Activated CD4-positive, alpha-beta T cell treated with anti-CD3 and anti-CD28 coated beads, Interleukin-2, amount 10 ng/mL, durations not matched to agents 24 days and 14 days (primary cell): ENCODE measurements at regions not wholly inside any gene's neighbourhood (a gene's known extent, or its start where the extent isn't known, plus 50 kb on each side); places are given as distances from the start of the nearest gene placed in this dataset.
A peak's percentile ranks its signal among the peaks of the same experiment; 100 is the strongest.

Source experiments
- DNase-seq: peaks from one replicate; pipeline ENCODE4 v3.0.0; 2022
- H3K27ac Mint-ChIP-seq: one replicate; pipeline ENCODE4 v1.8.0; 2022; ENCODE audit warnings: mild to moderate bottlenecking, mixed read lengths
- H3K27me3 Mint-ChIP-seq: one replicate; pipeline ENCODE4 v1.8.0; 2022; ENCODE audit warnings: mixed read lengths
- H3K36me3 Mint-ChIP-seq: one replicate; pipeline ENCODE4 v1.8.0; 2022; ENCODE audit warnings: low read depth, mild to moderate bottlenecking, mixed read lengths
- H3K4me1 Mint-ChIP-seq: one replicate; pipeline ENCODE4 v1.8.0; 2021; ENCODE audit warnings: mixed read lengths
- H3K4me3 Mint-ChIP-seq: one replicate; pipeline ENCODE4 v1.8.0; 2022; ENCODE audit warnings: mild to moderate bottlenecking, moderate library complexity, mixed read lengths
- H3K9me3 Mint-ChIP-seq: one replicate; pipeline ENCODE4 v1.8.0; 2021; ENCODE audit warnings: mixed read lengths
- intact Hi-C: fragments of 100-400 bp; cut with micrococcal nuclease; formaldehyde crosslinking; loops from one replicate; pipeline ENCODE4 v1.15.1; 2023

DNA sequence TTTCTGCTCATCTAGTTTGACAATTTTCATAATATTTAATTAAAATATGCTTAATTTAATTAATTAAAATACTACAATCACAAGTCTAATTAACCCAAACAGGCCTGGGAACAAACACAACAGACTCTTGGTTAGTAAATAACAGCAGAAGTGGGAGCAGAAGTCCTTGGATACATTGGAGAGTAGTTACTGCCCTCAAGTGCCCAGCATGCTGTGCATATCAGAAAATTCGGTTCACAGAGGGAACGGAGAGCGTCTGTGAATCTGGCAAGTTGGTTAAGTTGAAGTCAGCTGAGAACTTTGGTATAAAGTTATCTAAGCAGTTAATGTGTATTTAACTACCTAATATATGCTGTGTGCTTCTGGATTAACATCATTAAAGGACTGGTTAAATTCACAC is 87.0 kb upstream of the ATG10 start:
- no peaks in the 10 kb centered on the region for H3K9me3 Mint-ChIP-seq
- no peaks in the 10 kb centered on the region for H3K4me1 Mint-ChIP-seq
- no peak for DNase-seq
- H3K4me3 Mint-ChIP-seq, result no peak overlapping the region
- H3K36me3 Mint-ChIP-seq, result no peaks in the 10 kb centered on the region
- intact Hi-C loops, result no loop called here
- peaks cover 19% of the 10 kb centered on the region for H3K27me3 Mint-ChIP-seq
- no peak overlapping the region for H3K27ac Mint-ChIP-seq

DNA sequence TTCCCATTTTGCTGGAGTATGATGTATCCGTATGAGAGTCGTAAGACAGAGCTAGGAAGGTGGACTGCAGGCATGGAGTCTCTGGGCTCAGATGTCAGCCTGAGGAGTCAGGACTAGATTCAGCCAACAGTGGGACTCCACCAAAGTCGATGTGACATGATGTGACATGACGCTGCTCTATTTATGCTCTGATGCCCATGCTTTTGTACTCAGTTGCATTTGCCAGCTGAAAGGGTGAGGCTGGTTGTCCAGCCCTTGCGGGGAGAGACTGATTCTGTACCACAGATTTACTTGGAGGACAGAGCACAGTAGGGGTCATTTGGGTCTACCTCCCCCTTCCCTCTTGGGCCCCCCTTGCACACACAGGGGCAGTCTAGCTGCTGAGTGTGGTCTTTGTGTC is 88.5 kb upstream of the ATG10 start:
- H3K27me3 Mint-ChIP-seq, result peaks cover 22% of the 10 kb centered on the region
- no peaks in the 10 kb centered on the region for H3K36me3 Mint-ChIP-seq
- no peaks in the 10 kb centered on the region for H3K4me1 Mint-ChIP-seq
- intact Hi-C loops, result no loop called here
- no peak for DNase-seq
- H3K27ac Mint-ChIP-seq, result no peak overlapping the region
- peaks cover 4% of the 10 kb centered on the region for H3K9me3 Mint-ChIP-seq
- H3K4me3 Mint-ChIP-seq, result no peak overlapping the region

DNA sequence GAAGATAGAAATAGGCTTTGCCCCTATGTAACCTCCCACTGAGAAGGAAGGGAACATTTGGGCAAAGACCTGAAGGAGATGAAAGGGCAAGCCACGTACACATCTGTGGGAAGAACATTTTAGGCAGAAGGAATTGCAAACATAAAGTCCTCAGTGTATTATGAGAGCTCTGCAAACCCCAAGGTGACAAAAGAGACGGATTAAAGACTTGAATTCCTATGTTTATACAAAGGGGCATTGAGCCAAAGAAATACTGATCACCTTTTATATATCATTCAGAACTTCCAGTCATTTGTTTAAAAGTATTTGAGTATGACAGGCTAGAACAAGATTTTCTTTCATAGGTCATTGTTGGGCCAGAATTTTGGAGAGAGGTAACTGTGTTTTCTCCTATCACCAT is 90.2 kb upstream of the ATG10 start:
- Mint-ChIP-seq H3K36me3 (no peaks in the 10 kb centered on the region), H3K9me3 (peaks cover 4% of the 10 kb centered on the region), H3K4me3 (no peak overlapping the region), H3K27ac (no peak overlapping the region), H3K4me1 (no peaks in the 10 kb centered on the region), H3K27me3 (peaks cover 22% of the 10 kb centered on the region)
- DNase-seq, result no peak
- intact Hi-C loops, result no loop called here

DNA sequence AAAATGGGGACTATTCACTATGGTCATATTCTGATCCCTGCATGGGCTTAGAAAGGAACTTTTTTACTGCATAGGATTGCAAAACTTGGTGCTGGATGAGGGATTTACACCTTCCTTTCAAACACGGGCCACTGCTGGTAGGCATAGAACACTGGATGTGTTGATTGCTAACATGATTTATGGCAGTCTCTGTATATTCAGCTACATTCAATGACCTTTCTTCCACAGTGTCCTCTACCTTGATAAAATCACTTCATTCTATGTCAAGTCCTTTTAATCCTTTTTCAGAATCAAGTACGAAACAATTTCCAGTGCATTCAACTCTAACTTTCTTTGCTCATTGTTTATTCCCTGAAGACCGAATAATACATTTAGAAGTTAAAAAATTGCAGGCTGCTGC is 91.9 kb upstream of the ATG10 start:
- no peak for DNase-seq
- no peak overlapping the region for H3K27ac Mint-ChIP-seq
- intact Hi-C loops, result no loop called here
- H3K4me1 Mint-ChIP-seq, result no peaks in the 10 kb centered on the region
- H3K36me3 Mint-ChIP-seq, result no peaks in the 10 kb centered on the region
- H3K4me3 Mint-ChIP-seq, result no peak overlapping the region
- H3K9me3 Mint-ChIP-seq, result peaks cover 4% of the 10 kb centered on the region
- peaks cover 22% of the 10 kb centered on the region for H3K27me3 Mint-ChIP-seq

DNA sequence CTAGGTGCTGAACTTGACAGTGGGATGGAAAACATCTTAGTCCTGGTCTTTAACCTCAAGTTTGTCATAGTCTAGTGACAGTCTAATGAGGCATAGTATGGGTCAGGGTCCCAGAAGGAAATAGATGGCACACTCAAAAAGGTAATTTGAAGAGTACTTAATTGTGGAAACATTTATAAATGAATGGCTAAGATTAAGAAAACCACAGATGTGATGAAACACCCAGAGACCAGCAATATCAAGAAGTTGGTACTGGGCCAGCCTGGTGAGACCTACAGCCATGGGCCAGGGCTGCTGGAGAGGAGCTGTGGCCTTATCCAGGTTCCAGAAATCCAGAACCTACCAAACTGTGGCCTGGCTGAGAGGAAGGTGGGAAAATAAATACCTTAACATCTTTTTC is 93.5 kb upstream of the ATG10 start:
- Mint-ChIP-seq H3K9me3 (peaks cover 6% of the 10 kb centered on the region), H3K27me3 (peaks cover 20% of the 10 kb centered on the region), H3K4me1 (no peaks in the 10 kb centered on the region), H3K27ac (no peak overlapping the region), H3K36me3 (no peaks in the 10 kb centered on the region), H3K4me3 (no peak overlapping the region)
- intact Hi-C loops, result no loop called here
- no peak for DNase-seq

DNA sequence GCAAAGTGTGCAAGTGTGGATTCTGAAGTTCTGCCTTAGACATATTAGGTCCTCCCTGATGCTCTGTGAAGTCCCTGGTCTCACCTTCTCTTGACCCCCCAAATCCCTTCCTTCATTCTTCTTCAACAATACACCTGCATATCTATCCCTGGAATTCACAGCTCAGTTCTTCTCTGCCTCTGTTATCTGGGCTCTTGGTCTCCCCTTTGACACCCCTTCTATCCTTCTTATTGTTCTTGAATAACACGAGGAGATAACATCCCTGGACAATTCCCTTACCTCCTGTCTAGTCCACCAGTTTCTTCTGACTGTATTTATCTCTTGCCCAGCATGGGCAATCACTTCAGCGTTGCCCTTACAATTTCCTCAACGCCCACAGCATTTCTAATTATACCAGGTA is 104.8 kb upstream of the ATG10 start:
- H3K4me3 Mint-ChIP-seq, result no peak overlapping the region
- no peaks in the 10 kb centered on the region for H3K36me3 Mint-ChIP-seq
- peaks cover 12% of the 10 kb centered on the region for H3K27me3 Mint-ChIP-seq
- H3K27ac Mint-ChIP-seq, result no peak overlapping the region
- DNase-seq, result no peak
- no peaks in the 10 kb centered on the region for H3K9me3 Mint-ChIP-seq
- intact Hi-C loops, result no loop called here
- H3K4me1 Mint-ChIP-seq, result no peaks in the 10 kb centered on the region

DNA sequence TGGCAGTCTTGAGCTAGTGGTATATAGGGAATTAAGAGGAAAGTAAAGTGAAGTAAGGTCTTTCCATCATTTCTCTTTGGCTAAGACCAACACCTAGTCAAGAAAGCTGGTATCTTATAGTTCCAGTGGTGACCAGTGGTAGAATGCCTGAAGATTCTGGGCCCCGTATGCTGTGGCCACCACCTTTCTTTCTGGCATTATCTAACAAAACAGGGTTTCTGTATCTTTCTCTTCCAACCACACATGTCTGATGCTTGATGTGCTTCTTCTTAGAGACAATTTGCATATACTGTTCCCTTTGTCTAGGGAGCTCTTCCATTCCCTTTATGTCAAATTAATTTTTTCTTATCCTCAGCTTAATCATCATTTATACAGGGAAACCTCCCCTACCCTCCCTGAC is 109.9 kb upstream of the SSBP2 start:
- Mint-ChIP-seq H3K27me3 (peaks cover 6% of the 10 kb centered on the region), H3K9me3 (no peaks in the 10 kb centered on the region), H3K4me3 (no peak overlapping the region), H3K36me3 (no peaks in the 10 kb centered on the region), H3K4me1 (peaks cover 4% of the 10 kb centered on the region), H3K27ac (no peak overlapping the region)
- DNase-seq, result no peak
- intact Hi-C loops, result no loop called here

DNA sequence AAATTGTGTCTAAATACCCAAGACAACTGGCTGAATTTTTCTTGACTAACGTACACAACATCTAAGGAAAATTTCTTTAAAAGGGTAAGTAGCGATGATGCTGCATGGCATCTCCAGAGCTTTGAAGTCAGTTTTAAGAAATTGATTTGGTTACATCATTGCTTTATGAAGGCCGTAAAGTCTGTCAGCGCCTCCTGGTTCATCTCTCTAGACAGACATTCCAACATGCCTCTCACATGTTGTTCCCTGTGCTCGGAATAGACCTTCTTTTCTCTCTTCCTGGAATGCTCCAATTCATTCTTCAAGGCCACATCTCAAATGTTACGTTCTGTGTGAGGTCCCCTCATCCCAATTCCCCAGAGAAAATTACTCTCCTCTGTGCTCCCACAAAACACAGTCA is 108.7 kb upstream of the SSBP2 start:
- Mint-ChIP-seq H3K36me3 (no peaks in the 10 kb centered on the region), H3K4me1 (peaks cover 8% of the 10 kb centered on the region), H3K9me3 (no peaks in the 10 kb centered on the region), H3K4me3 (no peak overlapping the region), H3K27ac (no peak overlapping the region), H3K27me3 (peaks cover 3% of the 10 kb centered on the region)
- intact Hi-C loops, result loop anchor here (10.0 kb wide), 1 partner anchor 365 kb away; no protein-coding TSS in a partner anchor
- DNase-seq, result no peak

DNA sequence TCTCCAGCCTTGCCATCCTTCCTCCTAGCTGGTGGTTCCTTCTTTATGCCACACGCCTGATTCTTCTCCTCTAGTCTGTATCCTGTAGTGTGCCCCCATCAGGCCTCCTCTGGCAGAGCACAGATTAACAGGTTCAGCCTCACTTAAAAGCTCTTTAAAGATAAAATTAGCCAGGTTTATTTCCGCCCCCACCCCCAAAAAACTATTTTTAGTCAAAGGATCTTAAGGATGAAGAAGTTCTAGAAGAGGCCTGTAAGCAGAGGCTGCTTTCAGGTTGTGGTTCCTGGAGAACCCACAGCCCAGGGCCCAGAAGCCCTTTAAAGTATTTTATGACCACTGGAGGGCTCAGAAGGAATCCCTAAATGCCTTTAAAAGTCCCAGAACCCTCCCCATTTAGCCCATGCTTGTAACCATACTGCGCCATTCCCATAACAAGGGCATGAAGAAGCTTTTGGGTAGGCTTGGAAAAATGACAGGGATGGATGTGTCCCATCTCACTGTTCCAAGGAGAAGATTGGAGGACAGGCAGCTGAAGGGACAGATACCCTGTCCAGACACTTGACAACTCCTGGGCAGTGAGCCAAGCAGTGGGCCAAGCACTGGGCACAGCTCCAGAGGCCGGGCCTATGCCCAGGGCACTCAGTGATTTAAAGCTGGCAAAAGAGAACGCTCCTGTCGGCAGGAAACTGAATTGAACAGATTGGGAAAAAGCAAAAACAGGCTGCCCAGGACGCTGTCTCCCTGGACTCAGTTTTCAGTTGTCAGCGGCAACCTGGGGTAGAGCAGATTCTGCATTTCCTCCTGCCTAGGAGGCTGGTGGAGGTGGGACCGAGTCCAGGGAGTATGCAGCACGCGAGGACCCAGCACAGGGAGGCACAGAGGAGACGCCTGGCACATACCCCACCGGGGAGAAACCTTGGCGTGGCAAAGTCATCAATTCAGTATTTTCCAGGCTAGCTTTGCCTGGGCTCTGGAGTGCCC is 106.3 kb upstream of the SSBP2 start:
- no peak overlapping the region for H3K27ac Mint-ChIP-seq
- intact Hi-C loops, result loop anchor here (10.0 kb wide), 1 partner anchor 368 kb away; no protein-coding TSS in a partner anchor

DNA sequence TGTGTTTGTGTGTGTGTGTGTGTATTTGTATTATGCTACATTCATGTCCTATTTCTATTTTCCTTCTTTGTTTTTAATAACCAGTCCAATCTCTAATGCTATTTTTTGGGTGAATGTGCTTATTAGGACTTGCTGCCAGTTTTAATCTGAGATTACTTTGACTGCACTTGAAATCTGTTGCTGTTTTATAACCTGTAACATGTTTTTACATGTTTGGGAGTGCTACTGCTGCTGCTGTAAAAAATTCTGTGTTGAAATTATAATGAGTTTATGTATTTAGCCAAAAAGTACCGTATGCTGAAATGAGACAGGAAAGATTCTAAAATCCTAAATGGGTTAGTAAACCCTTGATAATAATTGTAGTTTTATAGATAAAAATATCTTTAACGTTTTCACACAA is 104.7 kb upstream of the SSBP2 start:
- H3K4me1 Mint-ChIP-seq, result peaks cover 36% of the 10 kb centered on the region
- no peak overlapping the region for H3K4me3 Mint-ChIP-seq
- H3K36me3 Mint-ChIP-seq, result no peaks in the 10 kb centered on the region
- DNase-seq, result no peak
- no peaks in the 10 kb centered on the region for H3K27me3 Mint-ChIP-seq
- intact Hi-C loops, result loop anchor here (10.0 kb wide), 1 partner anchor 369 kb away; no protein-coding TSS in a partner anchor
- no peak overlapping the region for H3K27ac Mint-ChIP-seq
- no peaks in the 10 kb centered on the region for H3K9me3 Mint-ChIP-seq

More for the DNA sequence above, 106.3 kb upstream of the SSBP2 start:
- DNase-seq, result peak; percentile 64
- H3K9me3 Mint-ChIP-seq, result no peaks in the 10 kb centered on the region
- H3K4me1 Mint-ChIP-seq, result peaks cover 23% of the 10 kb centered on the region
- no peak overlapping the region for H3K4me3 Mint-ChIP-seq
- H3K27me3 Mint-ChIP-seq, result no peaks in the 10 kb centered on the region
- H3K36me3 Mint-ChIP-seq, result no peaks in the 10 kb centered on the region

DNA sequence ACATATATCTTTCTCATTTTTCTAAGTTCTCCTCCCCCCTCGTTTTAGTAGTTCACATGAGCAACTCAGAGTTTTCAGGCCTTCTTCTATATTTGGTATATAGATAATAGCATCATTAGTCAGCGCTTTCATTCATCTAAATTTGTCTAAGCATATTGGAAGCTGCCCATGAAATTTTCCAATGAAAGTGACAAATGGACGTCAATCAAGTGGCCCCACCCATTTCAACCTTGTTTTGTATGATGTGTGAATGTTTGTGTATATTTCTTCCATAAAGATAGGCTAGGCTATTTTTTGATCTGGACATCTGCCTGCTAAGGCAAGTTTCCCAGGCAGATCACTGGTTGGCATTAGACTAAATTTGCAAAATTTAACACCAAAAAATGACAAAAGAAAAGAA is 104.0 kb upstream of the SSBP2 start:
- H3K36me3 Mint-ChIP-seq, result no peaks in the 10 kb centered on the region
- no peak overlapping the region for H3K4me3 Mint-ChIP-seq
- DNase-seq, result no peak
- H3K27me3 Mint-ChIP-seq, result no peaks in the 10 kb centered on the region
- H3K4me1 Mint-ChIP-seq, result peaks cover 42% of the 10 kb centered on the region
- intact Hi-C loops, result loop anchor here (5.0 to 10.0 kb wide), 5 partner anchors 312 to 553 kb away; partner anchors contain the start of genes RPS23 and ZCCHC9
- no peaks in the 10 kb centered on the region for H3K9me3 Mint-ChIP-seq
- no peak overlapping the region for H3K27ac Mint-ChIP-seq

DNA sequence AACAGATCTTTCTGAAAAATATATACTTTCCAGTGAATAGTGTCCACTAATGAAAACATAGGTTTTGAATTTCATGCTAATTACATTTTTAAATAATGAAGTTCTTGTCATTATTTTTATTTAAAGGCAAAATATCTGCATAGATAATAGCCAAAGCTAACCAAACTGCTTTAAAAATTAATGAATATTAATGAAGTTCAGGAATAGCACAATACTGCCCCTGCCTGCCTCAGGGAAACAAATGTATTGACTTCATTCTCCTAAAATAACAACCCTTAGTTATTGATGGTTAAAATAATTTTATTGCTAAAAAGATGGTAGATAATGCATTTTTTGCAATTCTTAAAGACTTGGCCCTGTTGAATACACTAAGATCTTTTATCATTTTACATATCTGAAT is 103.6 kb upstream of the SSBP2 start:
- peaks cover 42% of the 10 kb centered on the region for H3K4me1 Mint-ChIP-seq
- no peak overlapping the region for H3K4me3 Mint-ChIP-seq
- no peaks in the 10 kb centered on the region for H3K36me3 Mint-ChIP-seq
- DNase-seq, result no peak
- intact Hi-C loops, result loop anchor here (5.0 to 10.0 kb wide), 5 partner anchors 313 to 552 kb away; partner anchors contain the start of genes RPS23 and ZCCHC9
- no peaks in the 10 kb centered on the region for H3K27me3 Mint-ChIP-seq
- no peak overlapping the region for H3K27ac Mint-ChIP-seq
- H3K9me3 Mint-ChIP-seq, result no peaks in the 10 kb centered on the region

DNA sequence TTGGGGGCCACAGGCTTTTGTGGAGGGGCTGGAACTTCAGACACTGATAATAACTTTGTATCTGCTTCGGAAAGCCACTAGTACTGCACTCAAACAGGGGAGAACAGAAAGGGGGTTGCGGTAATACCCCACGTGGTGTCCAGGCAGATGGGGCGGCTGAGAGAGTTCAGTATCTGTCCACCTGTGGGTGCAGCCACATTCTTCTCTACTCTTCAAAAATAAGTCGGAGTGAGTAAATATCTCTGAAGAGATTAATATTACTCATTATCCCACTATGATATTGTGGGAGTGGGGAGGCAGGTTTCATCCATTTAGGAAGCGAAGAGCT is 102.1 kb upstream of the SSBP2 start:
- H3K36me3 Mint-ChIP-seq, result no peaks in the 10 kb centered on the region
- no peaks in the 10 kb centered on the region for H3K27me3 Mint-ChIP-seq
- peak overlapping the region; percentile 88 for H3K4me3 Mint-ChIP-seq
- peak overlapping the region; percentile 84 for H3K27ac Mint-ChIP-seq
- intact Hi-C loops, result loop anchor here (2.0 to 10.0 kb wide), 6 partner anchors 74 to 551 kb away; partner anchors contain the start of genes RPS23 and ZCCHC9
- peaks cover 44% of the 10 kb centered on the region for H3K4me1 Mint-ChIP-seq
- no peaks in the 10 kb centered on the region for H3K9me3 Mint-ChIP-seq
- no peak for DNase-seq

DNA sequence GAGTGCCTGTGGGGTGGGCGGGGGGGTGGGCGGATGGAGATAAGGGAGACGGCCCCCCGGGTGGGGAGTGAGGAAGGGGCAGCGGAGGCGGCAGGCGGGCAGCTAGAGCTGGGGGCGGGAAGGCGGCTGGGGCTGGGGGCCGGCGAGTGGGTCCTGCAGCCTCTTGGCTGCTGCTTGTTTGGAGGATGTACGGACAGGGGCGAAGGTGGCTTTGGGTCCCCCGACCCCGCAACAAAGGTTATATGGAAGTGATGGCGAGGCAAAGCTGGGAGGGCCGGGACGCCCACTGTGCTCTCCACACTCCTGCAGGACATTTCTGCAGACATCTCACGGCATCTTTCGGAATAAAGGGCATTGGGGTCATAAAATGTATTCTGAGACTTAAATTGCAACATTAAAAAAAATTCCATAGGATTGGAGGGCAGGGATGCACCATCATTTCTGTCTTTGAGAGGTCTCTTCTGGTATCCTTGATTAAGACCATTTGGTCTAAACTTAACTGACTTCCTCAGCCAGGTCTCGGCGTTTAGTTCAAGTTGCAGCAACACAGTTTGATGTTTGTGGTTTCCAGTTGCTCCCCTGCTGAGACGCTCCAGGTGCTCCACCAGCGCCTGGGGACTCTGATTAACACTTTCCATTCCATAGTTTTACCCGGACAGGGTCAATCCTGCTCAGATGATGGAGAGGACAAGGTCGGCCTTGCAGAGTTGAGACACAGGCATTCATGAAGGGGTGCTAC is 101.6 kb upstream of the SSBP2 start:
- DNase-seq, result peak; percentile 71
- H3K27me3 Mint-ChIP-seq, result no peaks in the 10 kb centered on the region
- peaks cover 44% of the 10 kb centered on the region for H3K4me1 Mint-ChIP-seq
- H3K27ac Mint-ChIP-seq, result peak overlapping the region; percentile 84
- H3K36me3 Mint-ChIP-seq, result no peaks in the 10 kb centered on the region
- H3K9me3 Mint-ChIP-seq, result no peaks in the 10 kb centered on the region
- peak overlapping the region; percentile 88 for H3K4me3 Mint-ChIP-seq
- intact Hi-C loops, result loop anchor here (1.0 to 10.0 kb wide), 7 partner anchors 74 to 550 kb away; partner anchors contain the start of genes RPS23 and ZCCHC9
